HFFc6 (cell line): ENCODE measurements at regions not wholly inside any gene's neighbourhood (a gene's known extent, or its start where the extent isn't known, plus 50 kb on each side); places are given as distances from the start of the nearest gene placed in this dataset.
A peak's percentile ranks its signal among the peaks of the same experiment; 100 is the strongest.

Experiments used
- DNase-seq: peaks from one replicate; pipeline ENCODE4 v3.0.0-alpha.2; 2018
- H3K27ac Mint-ChIP-seq: 2 replicates; pipeline ENCODE4 v1.8.0; 2020; ENCODE audit warnings: mild to moderate bottlenecking, mixed read lengths
- H3K27me3 Mint-ChIP-seq: 2 replicates; pipeline ENCODE4 v1.8.0; 2021; ENCODE audit warnings: mild to moderate bottlenecking, moderate library complexity, mixed read lengths; ENCODE audit not compliant: insufficient read depth
- H3K36me3 Mint-ChIP-seq: 2 replicates; pipeline ENCODE4 v1.8.0; 2021; ENCODE audit warnings: low read depth, mixed read lengths
- H3K4me1 Mint-ChIP-seq: 2 replicates; pipeline ENCODE4 v1.8.0; 2020; ENCODE audit warnings: low read depth, mixed read lengths
- H3K4me3 Mint-ChIP-seq: 2 replicates; pipeline ENCODE4 v1.8.0; 2020; ENCODE audit warnings: mild to moderate bottlenecking, moderate library complexity, mixed read lengths
- H3K9me3 Mint-ChIP-seq: 2 replicates; pipeline ENCODE4 v1.8.0; 2020; ENCODE audit warnings: mild to moderate bottlenecking, mixed read lengths
- CTCF ChIP-seq: fragments of 200-600 bp; sonication (generic); IDR thresholded peaks from 2 replicates; pipeline ENCODE4 v1.5.0; 2021; ENCODE audit warnings: antibody characterized with exemption, mild to moderate bottlenecking

DNA sequence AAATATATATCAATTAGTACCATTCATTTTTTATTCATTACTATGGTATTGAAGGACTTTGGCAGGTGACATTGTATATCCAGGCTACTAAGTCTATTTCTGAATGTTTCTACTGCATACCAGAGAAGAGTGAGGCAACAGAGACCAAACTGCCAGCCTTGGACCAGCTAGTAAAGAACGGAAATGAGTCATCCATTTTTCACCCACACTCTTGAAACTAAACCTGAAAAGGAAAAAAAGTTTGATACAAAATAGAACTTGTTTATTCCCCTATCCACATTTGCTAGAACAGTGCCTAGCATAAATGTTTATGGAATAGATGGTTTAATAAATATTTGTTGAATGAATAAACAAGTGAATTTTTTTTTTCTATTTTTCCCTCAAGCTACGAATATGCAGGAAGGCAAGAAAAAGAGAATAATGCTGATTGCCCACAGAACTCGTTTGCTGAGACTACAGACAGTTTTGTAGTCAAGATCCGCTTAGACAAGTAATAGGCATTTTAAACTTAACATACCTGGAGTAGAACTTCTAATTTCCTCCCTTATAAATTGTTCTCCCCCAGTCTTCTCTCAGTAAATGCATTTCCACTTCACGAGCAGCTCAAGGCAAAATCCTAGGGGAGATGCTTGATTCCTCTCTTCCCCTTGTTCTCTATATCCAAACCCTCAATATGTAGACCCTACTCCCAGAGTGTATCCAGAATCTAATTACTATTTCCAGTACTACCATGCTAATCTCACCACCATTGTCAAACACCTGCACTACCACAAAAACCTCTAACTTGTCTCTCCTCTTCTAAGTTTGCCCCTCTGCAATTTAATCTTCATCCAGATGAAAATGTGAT lies 146.2 kb upstream of the RASA1 start:
- Mint-ChIP-seq H3K27me3 (no peaks in the 10 kb centered on the region), H3K36me3 (peaks cover 10% of the 10 kb centered on the region), H3K4me1 (peaks cover 88% of the 10 kb centered on the region), H3K27ac (peak overlapping the region; percentile 83), H3K4me3 (peak overlapping the region; percentile 53), H3K9me3 (no peaks in the 10 kb centered on the region)
- DNase-seq: peak; percentile 81
- TF ChIP-seq CTCF: no peak

- H3K27ac Mint-ChIP-seq: peak overlapping the region; percentile 83
- DNase-seq: no peak
- H3K36me3 Mint-ChIP-seq: peaks cover 9% of the 10 kb centered on the region
- no peak for TF ChIP-seq CTCF
- peaks cover 88% of the 10 kb centered on the region for H3K4me1 Mint-ChIP-seq
- H3K4me3 Mint-ChIP-seq: peak overlapping the region; percentile 53
- H3K9me3 Mint-ChIP-seq: no peaks in the 10 kb centered on the region
- H3K27me3 Mint-ChIP-seq: no peaks in the 10 kb centered on the region
These were observed 145.3 kb upstream of the RASA1 start for GRCh38 chr5:87122151-87122977.

GRCh38 chr5:87125766-87126165 lies 141.9 kb upstream of the RASA1 start:
- no peaks in the 10 kb centered on the region for H3K36me3 Mint-ChIP-seq
- H3K27me3 Mint-ChIP-seq: no peaks in the 10 kb centered on the region
- peaks cover 88% of the 10 kb centered on the region for H3K4me1 Mint-ChIP-seq
- peak overlapping the region; percentile 39 for H3K27ac Mint-ChIP-seq
- no peak for DNase-seq
- no peak overlapping the region for H3K4me3 Mint-ChIP-seq
- no peaks in the 10 kb centered on the region for H3K9me3 Mint-ChIP-seq
- no peak for TF ChIP-seq CTCF

DNA sequence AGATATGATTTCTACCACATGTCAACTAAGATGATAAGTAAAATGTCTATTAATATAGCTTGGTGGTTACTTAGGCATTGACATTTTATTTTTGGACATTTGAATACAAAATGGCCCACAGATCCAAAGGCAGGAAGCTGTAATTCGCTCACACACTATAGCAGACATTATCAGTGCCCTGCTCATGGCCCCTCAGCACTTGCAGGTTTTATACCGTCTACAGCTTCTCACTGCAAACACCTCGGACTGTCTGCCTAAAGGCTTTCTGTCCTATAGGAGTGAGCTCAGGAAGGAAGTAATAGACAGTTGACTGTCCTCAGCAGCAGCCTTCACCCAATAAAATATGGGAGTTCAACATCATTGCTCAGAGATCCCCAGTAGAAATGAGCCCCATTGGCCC lies 140.8 kb upstream of the RASA1 start:
- no peaks in the 10 kb centered on the region for H3K27me3 Mint-ChIP-seq
- DNase-seq: no peak
- peak overlapping the region; percentile 85 for H3K27ac Mint-ChIP-seq
- no peak overlapping the region; the same call in 1 of the 2 replicates for H3K4me3 Mint-ChIP-seq
- no peaks in the 10 kb centered on the region for H3K9me3 Mint-ChIP-seq
- peaks cover 77% of the 10 kb centered on the region for H3K4me1 Mint-ChIP-seq
- no peaks in the 10 kb centered on the region for H3K36me3 Mint-ChIP-seq
- TF ChIP-seq CTCF: no peak

DNA sequence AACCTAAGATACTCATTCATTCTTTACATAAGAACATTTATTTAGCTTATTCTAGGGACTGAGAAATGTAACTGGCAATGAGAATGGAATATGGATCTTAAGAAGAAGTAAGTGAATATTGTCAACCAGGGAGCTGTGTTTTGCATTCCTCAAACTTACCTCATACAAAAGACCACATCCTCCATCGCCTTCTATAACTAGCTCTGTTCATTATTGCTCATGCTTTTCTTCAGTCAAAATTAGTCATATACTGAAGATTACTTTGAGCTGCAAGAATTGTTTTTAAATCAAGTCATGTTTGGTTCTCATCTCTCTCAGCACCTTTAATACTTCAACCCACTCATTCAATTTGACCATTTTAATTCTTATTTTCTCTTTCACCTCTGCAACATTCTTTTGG lies 140.3 kb upstream of the RASA1 start:
- H3K36me3 Mint-ChIP-seq: no peaks in the 10 kb centered on the region
- no peaks in the 10 kb centered on the region for H3K9me3 Mint-ChIP-seq
- peak overlapping the region; percentile 85 for H3K27ac Mint-ChIP-seq
- no peak for TF ChIP-seq CTCF
- no peaks in the 10 kb centered on the region for H3K27me3 Mint-ChIP-seq
- peak; percentile 71 for DNase-seq
- H3K4me3 Mint-ChIP-seq: peak overlapping the region; percentile 55
- H3K4me1 Mint-ChIP-seq: peaks cover 72% of the 10 kb centered on the region
